ENCODE measurements at regions not wholly inside any gene's neighbourhood (a gene's known extent, or its start where the extent isn't known, plus 50 kb on each side); places are given as distances from the start of the nearest gene placed in this dataset.

DNA sequence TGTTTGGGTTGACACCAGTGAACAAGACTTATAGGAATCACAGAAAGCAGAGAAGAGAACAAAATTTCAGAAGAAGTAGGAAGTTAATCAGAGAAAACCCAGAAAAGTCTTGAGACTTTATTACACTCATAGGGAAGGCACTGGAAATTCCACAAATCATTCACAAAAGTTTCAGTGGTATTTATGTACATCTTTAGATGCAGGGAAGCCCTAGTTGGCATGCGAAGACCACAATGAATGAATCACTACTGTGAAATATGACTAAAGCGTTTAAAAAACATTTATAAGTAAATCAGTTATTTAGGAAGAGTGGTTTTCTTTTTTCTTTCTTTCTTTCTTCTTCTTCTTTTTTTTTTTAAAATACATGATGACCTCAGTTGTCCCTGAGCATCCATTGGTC, 105.1 kb downstream of the NUP35 start:
- Histone ChIP-seq H3K36me3 (no peaks in the 10 kb centered on the region), H3K27me3 (no peaks in the 10 kb centered on the region), H3K9me3 (no peaks in the 10 kb centered on the region), H3K4me3 (no peak overlapping the region), H3K4me1 (no peaks in the 10 kb centered on the region), H3K27ac (no peak overlapping the region)
- TF ChIP-seq POLR2AphosphoS5 (IDR thresholded peaks at IDR 0.05): no peak
- no peak for DNase-seq (ENCODE audit: low spot score in 2 of 2)
- WGBS: 94% methylated on average over 2 of the region's 2 CpGs

DNA sequence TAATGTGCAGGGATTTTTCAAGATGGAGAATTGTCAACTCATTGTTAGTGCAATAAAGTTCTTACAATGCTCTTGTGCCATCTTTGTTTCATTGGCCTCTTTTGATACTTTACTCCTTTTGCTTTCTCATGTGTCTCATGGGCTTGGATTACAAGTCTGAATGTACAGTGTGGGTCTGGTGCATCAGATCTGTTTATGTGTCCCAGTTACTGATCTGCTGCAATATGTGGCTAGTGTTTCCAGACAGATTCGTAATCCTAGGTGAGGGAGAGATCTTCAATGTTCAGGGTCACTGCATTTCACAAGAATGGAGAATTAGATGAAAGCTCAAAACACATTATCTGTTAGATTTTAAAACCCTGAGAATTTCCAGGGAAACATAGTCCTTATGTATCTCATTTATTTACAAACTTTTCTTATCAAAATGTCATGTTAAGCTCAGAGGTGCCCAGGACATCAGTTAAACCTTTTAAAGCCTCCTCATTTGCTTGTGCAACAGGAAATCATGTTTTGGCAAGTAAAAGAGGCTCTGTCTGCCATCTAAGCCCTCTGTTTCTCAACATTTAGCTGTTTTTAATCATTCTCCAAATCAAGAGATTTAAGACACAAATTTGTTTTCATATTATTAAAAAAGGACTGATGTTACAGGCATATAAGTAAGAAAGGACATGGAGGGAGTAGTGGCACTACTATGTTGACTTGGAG, 108.1 kb downstream of the NUP35 start:
- Histone ChIP-seq H3K9me3 (no peaks in the 10 kb centered on the region), H3K36me3 (no peaks in the 10 kb centered on the region), H3K27me3 (no peaks in the 10 kb centered on the region), H3K4me1 (no peaks in the 10 kb centered on the region), H3K4me3 (no peak overlapping the region), H3K27ac (no peak overlapping the region)
- 81% methylated on average over 1 of the region's 1 CpG for WGBS
- no peak for DNase-seq (ENCODE audit: low spot score in 2 of 2)
- TF ChIP-seq POLR2A (IDR thresholded peaks at IDR 0.05) (no peak), POLR2AphosphoS5 (IDR thresholded peaks at IDR 0.05) (no peak)
- TF ChIP-seq, protein P1, sequence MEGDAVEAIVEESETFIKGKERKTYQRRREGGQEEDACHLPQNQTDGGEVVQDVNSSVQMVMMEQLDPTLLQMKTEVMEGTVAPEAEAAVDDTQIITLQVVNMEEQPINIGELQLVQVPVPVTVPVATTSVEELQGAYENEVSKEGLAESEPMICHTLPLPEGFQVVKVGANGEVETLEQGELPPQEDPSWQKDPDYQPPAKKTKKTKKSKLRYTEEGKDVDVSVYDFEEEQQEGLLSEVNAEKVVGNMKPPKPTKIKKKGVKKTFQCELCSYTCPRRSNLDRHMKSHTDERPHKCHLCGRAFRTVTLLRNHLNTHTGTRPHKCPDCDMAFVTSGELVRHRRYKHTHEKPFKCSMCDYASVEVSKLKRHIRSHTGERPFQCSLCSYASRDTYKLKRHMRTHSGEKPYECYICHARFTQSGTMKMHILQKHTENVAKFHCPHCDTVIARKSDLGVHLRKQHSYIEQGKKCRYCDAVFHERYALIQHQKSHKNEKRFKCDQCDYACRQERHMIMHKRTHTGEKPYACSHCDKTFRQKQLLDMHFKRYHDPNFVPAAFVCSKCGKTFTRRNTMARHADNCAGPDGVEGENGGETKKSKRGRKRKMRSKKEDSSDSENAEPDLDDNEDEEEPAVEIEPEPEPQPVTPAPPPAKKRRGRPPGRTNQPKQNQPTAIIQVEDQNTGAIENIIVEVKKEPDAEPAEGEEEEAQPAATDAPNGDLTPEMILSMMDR (IDR thresholded peaks at IDR 0.05): no peak

DNA sequence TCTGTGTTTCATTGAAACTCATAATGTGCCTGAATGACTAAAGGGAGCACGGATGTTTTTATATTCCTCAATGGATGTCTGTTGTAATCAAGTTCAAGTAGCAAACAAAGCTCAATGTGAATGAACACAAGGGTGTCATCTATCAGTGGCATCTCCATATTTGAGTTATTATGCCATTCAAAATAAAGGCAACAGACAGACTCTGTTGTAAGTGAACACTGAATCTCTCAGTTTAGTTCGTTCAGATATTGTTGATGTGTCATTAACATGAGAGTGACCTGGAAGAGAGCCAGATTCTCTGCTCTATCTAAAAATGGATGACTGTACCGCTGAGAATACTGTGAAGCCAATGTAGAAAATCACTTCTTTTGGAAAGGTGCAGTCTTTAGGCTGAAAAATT, 118.7 kb downstream of the NUP35 start:
- no peak overlapping the region for H3K27ac ChIP-seq
- TF ChIP-seq POLR2AphosphoS5 (IDR thresholded peaks at IDR 0.05) (no peak), POLR2A (IDR thresholded peaks at IDR 0.05) (no peak), EP300 (IDR thresholded peaks at IDR 0.05) (no peak)
- TF ChIP-seq, protein P1 (IDR thresholded peaks at IDR 0.05): no peak
- 58% methylated on average over 3 of the region's 3 CpGs for WGBS
- no peak for DNase-seq (ENCODE audit: low spot score in 2 of 2)
- no peaks in the 10 kb centered on the region for H3K4me1 ChIP-seq
- H3K36me3 ChIP-seq: no peaks in the 10 kb centered on the region
- H3K9me3 ChIP-seq: no peaks in the 10 kb centered on the region
- H3K4me3 ChIP-seq: no peak overlapping the region
- H3K27me3 ChIP-seq: no peaks in the 10 kb centered on the region

DNA sequence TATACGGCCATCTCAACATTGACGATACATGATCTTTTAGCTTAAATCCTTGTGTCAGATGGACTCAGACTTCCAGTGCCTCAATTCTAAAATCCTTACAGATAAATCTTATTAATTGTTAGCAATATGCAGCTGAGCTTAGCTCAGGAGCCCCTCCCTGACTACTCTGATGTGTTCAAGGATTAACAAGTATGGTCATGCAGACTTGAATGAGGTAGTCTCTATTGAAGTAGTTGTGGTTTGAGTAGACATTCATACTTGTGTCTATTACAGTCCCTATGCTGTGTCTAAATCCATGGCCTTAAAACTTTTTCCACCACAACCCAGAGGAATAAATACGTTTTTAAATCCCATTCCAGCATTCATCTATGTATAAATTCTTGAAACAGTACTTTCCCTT, 119.5 kb downstream of the NUP35 start:
- Histone ChIP-seq H3K4me3 (no peak overlapping the region), H3K9me3 (no peaks in the 10 kb centered on the region), H3K27me3 (no peaks in the 10 kb centered on the region), H3K36me3 (no peaks in the 10 kb centered on the region), H3K4me1 (no peaks in the 10 kb centered on the region), H3K27ac (no peak overlapping the region)
- no peak for DNase-seq (ENCODE audit: low spot score in 2 of 2)
- TF ChIP-seq, protein P1 (IDR thresholded peaks at IDR 0.05): no peak
- TF ChIP-seq POLR2AphosphoS5 (IDR thresholded peaks at IDR 0.05) (no peak), POLR2A (IDR thresholded peaks at IDR 0.05) (no peak), EP300 (IDR thresholded peaks at IDR 0.05) (no peak)
- 74% methylated on average over 3 of the region's 3 CpGs for WGBS

DNA sequence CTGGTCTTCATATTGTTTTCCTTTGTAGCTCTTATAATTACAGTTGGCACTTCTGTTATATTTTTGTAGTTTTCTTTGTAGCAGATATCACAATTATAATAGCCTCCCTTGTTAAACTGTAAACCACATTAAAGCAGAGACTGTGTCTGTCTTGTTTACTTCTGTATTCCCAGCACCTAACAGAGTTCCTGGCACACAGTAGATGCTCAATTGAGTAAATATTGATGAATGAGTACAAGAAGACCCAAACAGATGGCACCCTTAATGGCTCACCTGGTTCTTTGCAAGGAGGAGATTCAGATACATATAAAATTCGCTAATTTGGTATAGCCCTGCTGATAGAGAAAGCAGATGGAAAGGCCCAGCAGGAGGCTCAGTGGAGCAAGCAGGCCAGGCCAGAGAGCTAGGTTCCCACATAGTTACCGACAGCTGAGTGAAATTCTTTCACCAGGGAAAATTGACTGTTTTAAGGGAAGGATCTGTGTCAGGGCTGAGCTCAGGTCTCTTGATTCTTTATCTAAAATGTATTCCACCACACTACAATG, 120.1 kb downstream of the NUP35 start:
- H3K4me3 ChIP-seq: no peak overlapping the region
- no peak for DNase-seq (ENCODE audit: low spot score in 2 of 2)
- H3K27me3 ChIP-seq: no peaks in the 10 kb centered on the region
- no peaks in the 10 kb centered on the region for H3K4me1 ChIP-seq
- no peaks in the 10 kb centered on the region for H3K36me3 ChIP-seq
- no peak overlapping the region for H3K27ac ChIP-seq
- TF ChIP-seq, protein P1 (IDR thresholded peaks at IDR 0.05): no peak
- TF ChIP-seq POLR2AphosphoS5 (IDR thresholded peaks at IDR 0.05): no peak
- TF ChIP-seq EP300 (IDR thresholded peaks at IDR 0.05): no peak
- TF ChIP-seq POLR2A (IDR thresholded peaks at IDR 0.05): no peak
- H3K9me3 ChIP-seq: no peaks in the 10 kb centered on the region
- WGBS: 88% methylated on average over 2 of the region's 2 CpGs

All from suprapubic skin (tissue), 4 donors.